Body of pancreas (tissue), 4 donors: ENCODE measurements at regions not wholly inside any gene's neighbourhood (a gene's known extent, or its start where the extent isn't known, plus 50 kb on each side); places are given as distances from the start of the nearest gene placed in this dataset.

Experiments
- CTCF ChIP-seq, 7 experiments: fragments of 450-650 bp in 4 of 7; fragments of 200-600 bp in 3 of 7; sonication (generic) in 3 of 7; IDR thresholded peaks; one replicate each; pipeline ENCODE4 v1.5.1; 2016 to 2019; ENCODE audit warnings: antibody characterized with exemption in 7 of 7
- POLR2A ChIP-seq, 3 donors: fragments of 450-650 bp; IDR thresholded peaks; one replicate each; pipeline ENCODE4 v1.6.1; 2016; ENCODE audit warnings: antibody characterized with exemption in 3 of 3, mild to moderate bottlenecking in 2 of 3

- no peak for TF ChIP-seq CTCF (IDR thresholded peaks at IDR 0.05)
- no peak for TF ChIP-seq POLR2A (IDR thresholded peaks at IDR 0.05)
These were observed 193.2 kb upstream of the AKR1E2 start for GRCh38 chr10:4632757-4633156.
